ENCODE measurements at regions not wholly inside any gene's neighbourhood (a gene's known extent, or its start where the extent isn't known, plus 50 kb on each side); places are given as distances from the start of the nearest gene placed in this dataset.

DNA sequence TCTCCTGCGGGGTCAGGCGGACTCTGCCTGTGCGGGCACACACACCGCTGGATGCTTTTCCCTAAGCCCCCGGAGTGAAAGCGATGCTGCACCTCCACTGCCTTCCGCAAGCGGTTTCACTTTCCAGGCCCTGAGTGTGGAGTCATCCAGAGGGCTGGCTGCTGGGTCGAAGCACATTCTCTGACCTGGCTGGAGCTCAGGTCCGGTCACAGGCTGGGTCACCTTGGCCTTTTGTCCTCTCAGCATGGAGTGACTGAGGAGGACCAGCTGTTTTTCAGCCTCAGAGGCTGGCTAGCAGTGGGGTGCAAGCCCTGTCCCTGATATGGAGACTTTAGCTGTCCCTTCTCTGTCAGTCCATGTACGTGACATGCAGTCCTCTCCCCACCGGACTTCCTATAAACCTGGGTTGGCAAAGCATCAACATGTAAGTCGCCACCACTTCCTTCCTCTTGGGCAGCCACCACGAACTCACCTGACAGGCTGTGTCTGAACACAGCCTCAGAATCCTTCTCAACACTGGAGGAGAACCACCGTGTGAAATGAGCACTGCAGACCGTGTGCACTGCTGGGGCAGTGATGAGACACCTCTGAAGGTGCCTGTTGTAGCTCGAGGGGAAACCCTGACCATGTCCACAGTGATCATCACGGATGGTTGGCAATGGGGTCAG lies 51.3 kb downstream of the GADD45G start:
- DNase-seq: no peak

DNA sequence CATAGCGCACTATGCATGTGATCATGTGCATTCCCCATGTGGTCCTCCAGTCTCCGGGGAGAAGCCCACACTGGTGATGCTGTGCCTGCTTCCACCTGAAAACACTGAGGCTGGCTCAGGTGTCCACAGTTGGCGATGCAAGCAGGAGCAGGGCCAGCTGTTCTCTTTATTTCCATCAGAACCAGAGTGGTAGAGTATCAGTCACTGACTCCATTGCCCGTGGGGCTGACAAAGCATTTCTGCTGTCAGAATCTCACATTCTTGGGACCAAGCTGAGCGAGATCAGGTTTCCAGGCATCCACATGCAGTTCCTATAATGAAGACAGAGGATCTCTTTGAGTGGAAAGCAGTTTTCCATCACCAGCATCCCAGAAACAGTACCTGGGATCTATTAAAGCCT lies 52.5 kb downstream of the GADD45G start:
- no peak for DNase-seq

DNA sequence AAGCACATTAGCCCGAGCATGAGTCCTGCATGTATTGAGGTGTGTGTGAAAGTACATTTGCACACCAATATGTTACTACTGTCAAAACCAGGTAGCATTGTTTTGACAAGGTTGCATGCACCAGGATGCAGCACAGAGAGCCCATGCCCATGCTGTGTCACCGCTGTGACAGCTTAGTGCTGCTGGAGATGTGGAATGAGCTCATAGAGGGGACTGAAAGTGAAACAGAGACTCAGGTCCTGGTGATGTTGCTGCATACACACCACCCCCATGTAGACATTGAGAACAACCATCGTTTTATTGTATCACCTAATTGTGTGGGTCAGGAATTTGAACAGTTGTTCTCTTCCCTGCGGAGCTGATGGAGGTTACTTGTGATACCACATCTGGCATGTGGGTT lies 53.0 kb downstream of the GADD45G start:
- no peak for DNase-seq

DNA sequence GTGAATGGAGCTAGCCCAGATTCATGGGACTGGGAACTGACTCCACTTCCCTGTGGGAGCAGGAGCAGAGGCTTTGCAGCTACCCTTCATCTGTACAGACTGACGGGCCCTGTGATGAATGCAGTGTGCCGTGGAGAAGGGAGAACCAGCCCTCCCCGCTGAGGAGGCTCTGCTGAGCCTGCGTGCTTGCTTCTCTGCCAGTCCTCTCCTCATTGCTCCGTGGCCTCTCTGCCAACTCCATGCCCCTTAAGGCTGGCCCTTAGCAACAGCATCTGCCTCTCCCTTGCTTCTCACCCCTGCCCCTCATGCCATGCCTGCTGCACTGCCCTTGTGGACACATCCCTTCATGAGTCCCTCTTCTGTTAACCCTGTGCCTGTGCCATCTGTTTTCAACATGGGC lies 53.6 kb downstream of the GADD45G start:
- DNase-seq: no peak

DNA sequence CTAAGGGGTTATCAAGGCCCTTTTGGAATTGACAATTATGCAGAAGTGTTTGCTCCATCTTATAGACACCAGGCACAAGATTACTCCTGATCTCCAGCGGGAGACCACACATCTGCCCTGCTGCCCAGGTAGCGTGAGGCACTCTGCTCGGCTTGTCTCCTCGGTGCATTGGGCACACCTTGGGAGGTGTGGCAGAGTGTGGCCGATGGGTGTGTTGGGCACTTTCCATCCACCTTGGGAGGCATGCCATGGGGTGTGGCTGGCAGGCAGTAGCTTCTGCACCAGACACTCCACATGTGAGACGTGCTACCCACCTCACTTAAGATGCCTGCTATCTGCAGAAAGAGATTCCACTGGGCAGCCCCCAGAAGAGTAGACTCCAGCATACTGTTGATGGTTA lies 54.1 kb downstream of the GADD45G start:
- DNase-seq: no peak

DNA sequence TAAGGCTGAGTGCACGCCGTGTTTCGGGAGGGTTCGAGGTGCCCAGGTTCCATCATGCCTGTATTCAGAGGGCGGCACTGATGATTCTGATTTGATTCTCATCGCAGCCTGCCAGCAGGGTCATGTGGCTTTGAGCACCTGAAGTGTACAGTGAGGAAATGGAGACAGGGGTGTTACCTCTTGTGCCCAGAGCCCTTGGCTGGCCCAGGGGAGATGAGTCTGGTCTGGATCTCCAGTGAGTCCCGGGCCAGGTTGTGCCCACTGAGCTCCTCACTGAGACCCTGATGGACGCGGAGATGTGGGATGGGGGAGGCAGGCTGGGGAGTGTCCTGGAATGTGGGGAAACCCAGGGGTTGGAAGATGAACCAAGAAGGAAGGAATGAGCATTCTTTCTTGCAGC lies 54.7 kb downstream of the GADD45G start:
- DNase-seq: no peak

DNA sequence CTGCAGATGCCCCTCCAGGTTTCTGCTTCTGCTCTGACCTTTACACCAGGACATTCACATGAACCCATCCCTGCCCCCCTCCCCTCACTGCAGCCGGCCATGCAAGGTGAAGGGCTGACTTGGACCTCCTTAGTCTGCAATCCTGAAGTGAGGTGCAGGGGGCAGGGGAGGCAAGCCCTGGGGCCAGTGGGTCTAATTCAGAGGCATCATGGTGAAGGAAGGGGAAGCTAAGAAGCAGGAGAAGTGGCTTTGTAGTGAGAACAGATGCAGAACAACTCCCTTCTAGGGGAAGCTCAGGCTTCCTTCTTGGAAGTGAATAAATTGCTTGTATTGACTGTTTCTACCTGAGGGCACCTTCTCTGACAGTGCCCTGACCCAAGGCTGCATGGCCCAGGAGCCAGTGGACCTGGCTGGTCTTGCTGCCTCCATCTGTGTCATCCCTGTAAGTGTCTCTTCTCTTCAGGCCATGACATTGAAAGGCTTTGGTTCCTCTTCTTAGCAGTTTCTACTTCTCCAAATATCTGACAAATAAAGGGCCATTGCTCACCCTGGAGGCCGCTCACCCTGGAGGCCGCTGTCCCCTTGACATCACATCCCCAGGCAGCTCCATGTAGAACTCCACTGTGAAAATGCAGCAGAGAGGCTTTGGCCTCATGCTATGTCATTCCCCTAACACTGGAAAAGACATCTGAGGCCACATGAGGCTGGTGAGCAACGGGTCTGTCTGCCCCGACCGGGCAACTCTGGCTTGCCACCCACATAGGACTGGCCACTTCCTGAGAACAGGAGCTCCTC lies 55.3 kb downstream of the GADD45G start:
- no peak for DNase-seq

DNA sequence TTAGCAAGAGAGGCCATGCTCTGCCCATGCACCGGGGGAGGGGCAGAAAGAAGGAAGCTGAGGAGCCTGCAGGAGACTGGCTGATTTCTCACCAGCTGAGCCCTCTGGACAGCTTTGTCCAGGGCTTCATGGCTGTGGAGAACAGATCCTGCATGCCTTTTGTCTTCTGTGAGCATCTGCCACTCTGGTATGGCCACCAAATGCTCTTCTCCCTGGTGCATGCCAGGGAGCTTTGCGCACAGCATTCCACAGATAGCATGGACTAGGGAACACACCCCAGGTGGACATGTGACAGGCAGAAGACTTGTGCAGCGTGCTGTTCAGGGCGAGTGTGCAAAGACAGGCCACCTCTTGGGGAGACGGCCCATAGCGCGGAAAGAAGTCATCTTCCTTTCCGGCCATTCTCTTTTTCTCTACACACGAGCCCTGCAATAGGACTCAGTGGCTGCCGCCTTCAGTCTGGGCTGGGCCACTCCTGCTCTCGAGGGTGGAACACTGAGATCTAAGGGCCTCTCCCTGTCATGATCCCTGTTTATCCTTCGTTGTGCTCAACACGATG lies 56.7 kb downstream of the GADD45G start:
- no peak for DNase-seq

DNA sequence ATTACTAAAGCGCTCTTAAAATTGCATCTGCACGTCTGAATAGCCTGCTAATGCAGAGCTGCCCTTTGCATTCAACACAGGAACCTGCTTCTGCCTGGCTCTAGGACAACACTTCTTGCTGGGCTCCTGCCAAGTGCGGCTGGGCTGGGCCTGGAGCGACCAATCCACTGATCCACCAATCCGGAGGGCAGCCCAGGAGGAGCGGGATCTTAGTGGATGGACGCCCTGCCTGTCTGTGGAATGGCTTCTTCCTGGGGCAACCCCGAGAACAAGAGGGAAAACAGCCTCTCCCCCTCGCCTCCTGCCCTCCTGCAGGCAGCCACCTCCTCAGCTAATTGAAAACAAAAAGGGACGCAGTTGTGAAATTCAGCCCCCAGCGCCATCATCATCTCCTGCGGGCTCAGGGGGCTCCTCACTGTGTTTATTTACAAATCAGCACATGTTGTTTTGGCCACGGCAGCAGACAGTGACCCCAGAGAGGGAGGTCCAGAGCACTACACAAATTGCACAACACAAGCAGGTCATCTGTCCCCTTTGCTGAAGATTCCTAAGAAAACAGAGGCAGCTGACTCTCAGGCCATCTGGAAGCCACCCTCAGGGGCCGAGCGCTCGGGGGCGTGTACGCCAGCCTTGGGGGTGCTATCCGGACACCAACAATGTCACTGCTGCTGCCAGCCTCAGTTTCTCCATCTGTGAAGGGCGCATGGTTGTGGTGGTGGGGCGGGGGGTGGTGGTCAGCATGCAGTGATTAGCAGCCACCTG lies 57.3 kb downstream of the GADD45G start:
- no peak for DNase-seq

DNA sequence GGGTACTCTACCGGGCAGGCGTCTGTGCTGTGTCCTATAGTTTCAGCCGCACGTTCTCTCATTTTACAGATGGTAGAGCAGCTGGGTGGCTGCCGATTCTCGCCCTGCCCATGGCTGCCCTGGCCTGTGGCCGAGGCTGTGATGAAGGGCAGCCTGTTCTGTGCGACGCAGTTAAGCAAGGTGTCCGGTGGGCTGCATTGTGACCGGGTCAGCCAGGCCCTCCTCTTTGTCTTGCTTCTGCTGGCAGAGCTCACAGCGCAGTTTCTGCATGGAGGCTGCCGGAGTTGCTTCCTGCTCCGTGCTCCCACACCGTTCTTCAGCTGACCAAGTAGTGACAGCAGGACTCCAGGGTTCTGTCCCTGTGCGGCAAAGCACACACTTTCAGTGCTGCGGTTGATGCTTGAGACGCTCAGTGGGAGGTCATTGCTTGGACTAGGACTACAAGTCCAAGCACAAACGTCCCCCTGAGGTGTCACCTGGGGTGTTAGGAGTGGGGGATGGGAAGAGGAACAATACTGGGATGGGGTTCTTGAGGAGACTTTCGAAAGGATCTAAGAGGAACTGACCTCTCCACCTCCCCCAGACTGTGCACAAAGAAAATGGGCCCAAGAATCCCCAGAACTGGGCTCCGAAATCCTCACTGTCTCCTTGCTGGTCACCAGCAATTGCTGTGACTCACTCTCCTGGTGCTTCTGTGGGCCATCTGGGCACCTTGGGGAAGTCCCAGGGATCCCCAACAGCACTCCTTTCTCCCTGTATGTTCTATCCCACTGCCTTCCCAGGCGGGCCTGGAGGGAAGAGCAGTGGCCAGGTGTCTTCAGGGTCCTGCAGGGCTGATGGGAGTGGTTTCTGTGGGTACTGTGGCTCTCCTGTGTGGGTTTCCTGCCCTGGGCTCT lies 58.2 kb downstream of the GADD45G start:
- DNase-seq: no peak

DNA sequence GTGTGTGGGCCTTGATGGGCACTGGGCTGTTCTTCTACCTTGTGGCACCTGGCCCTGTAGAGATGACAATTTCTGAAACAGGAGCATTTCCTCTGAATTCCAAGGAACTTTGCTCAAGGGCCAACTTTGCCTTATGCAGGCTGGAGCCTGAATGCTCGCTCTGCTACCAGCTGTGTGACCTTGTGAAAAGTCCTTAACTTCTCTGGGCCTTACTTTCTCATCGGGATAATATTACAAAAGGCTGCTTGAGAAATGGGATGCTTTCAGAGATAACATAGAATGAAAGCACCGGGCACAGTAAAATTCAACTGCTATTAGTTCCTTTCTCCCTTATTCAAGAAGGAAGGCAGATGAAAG lies 58.8 kb downstream of the GADD45G start:
- no peak for DNase-seq

DNA sequence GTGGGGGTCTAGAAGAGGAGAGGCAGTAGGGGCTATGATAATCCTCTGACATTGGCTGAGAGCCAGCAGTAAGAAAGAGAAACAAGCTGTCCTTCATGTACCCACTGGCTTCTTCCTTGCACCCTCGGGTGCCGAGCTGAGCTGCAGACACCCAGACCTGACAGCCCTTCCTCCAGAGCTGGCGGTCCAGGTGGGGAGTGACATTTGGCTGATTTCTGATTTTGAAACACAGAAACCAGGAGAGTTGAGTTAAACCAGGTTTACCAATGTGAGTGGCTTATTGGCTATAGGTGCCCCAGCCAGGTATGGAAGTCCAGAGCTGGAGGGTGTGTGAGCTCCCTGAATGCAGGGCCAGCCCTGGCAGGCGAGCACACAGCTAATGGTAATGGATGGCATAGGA lies 59.2 kb downstream of the GADD45G start:
- no peak for DNase-seq

DNA sequence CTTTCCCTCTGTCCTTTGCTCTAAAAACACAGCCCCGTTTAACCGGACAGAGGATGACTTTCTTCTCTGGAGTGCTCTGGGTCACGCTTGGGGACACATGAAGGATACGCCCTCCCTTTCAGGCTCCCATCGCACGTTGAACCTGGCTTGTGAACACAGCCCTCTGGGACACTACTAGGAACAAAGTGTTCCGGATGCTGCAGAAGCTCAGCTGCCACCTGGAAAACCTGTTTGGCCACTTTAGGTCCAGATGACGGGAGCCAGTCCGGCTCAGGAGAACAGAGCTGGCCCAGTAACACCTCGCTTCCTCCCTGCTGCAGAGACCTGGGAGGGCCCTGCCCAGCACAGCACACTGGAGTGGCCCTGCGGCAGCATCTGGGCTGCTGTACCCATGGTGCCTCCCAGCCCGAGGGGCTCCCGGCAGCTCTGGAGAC lies 60.1 kb downstream of the GADD45G start:
- no peak for DNase-seq

DNA sequence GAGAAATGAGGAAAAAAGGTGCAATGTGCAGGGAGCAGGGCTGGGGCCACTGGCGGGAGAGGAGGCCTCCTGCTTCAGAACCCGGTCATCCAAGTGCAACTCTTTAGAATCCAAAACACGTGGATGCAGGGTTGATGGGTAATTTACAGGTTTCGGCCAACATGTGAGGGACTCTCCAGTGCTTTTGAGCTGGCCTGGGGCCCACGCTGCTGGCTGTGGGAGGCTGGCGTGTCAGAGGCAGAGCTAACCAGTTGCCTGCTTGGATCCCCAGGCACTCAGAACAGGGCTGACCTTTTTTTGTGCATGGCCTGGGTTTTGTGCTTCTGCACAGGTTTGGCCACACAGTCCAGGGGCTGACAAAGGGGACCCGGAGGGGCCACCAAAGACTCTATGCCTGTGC lies 61.6 kb downstream of the GADD45G start:
- DNase-seq: no peak

DNA sequence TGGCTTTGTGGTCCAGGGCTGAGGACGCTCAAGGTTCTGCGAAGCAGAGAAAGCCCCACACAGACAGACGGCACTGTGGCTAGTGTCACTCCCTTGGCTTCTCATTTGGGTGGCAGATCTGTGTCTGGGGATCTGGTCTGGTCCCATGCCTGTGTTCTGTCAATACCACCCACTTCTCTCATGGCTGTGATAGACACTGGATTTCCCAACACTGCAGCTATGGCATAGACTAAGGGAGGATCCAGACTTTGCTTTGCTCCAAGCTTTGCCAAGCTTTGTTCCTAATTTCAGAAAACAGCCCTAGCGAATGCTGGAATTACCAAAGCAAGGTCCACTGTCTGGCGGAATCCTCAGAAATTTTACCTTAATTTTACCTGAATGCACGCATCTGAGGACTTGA lies 62.1 kb downstream of the GADD45G start:
- no peak for DNase-seq

DNA sequence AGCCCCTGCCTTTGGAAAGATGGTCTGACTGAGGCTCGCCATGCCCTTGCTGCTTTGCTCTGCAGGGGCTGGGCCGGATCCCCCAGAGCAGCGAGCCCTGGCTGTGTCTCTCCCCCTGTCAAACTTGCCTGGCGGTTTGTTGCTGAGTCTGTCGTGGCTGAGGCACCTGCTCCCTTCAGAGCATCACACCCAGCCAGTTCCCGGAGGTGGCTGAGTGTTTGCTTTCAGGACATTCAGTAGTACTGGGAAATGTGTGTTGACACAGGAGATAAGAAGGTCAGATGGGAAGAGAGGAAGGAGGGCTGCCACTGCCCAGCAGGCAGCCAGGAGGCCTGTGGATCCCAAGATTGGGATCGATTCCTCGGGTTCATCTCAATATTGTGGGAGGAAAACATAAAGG lies 62.9 kb downstream of the GADD45G start:
- DNase-seq: no peak

DNA sequence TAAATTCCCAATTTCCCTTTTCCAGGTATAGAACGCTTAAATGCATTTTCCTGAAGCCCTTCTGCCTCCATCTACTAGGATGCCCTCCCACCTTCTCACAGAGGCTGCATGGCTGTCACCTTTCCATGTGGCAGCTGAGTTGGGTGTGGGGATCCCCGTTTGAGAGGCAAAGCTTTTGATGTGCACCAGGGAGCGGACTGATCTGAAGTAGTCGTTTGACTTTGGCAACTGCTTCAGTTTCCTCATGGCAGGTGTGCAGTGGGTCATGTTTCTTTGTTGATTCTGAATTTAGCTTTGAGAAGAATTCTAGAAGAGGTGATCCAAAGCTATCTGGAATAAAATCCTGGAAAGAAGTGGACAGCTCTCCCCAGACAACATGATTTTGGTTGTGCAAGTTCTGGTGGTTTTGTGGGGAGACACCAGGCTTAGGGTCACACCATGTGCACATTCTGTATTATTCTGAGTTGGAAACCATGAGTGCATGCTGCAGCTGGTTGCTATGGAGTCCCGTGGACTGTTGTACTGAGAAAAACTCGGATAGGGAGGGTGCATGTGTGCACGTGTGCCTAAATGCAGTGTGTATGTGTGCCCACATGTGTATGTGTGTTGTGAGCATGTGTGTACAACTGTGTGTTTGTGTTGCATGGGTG lies 63.5 kb downstream of the GADD45G start:
- no peak for DNase-seq

DNA sequence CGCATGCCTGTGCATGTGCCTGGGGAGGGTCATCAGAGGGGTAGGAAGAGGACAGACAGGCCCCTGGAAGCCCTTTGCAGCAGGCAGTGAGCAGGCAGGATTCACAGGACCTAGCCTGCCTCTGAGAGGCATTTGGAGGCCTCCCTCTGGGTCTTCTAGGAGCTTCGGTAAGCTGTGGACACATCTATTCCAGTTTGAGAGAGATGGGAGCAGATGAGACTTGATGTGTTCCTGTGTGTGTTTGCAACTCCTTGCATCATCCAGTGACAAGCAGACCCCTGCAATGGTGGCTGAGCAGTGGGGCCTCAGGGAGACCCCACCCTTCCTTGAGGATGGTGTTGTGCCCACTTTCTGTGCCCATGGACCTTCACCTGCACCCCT lies 64.0 kb downstream of the GADD45G start:
- DNase-seq: no peak

DNA sequence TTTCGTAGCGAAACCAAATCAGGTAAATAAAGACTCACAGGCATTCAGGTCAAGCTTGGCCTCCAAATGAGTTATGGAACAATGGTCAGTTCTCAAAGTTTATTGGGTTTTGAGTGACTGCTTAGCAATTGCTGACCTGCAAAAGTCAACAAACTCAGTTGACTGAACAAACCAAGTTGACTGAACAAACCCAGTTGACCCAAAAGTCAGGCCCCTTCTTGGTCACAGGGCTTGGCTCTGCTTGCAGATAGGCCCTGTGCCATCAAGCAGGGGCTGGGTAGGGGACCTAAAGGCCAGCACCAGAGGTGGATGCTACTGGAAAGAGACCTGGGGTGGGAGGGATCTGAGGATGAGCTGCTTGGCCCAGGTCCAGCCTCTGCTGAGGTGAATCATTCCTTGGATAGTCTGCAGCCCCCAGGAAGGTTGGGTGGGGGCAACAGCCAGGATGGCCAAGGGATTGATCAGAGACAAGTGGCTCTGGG lies 64.6 kb downstream of the GADD45G start:
- DNase-seq: no peak

DNA sequence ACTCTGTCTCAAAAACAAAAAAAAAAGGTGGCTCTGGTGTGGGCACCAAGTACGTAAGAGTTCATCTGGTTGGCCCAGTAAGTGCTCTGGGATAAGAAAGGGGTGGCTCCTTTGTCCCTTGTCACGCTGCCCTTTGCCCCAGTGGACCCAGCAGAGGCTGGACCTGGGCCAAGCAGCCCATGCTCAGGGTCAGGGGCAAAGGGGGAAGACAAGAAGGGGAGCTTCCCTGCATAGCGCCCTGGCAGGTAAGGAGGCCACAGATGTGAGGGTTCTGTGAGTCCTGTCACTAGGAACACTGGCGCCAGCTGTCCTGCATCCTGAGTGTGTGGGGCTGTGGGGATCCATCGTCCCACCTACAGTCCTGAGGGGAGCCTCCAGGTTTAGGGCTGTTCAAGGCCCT lies 65.3 kb downstream of the GADD45G start:
- DNase-seq: no peak

DNA sequence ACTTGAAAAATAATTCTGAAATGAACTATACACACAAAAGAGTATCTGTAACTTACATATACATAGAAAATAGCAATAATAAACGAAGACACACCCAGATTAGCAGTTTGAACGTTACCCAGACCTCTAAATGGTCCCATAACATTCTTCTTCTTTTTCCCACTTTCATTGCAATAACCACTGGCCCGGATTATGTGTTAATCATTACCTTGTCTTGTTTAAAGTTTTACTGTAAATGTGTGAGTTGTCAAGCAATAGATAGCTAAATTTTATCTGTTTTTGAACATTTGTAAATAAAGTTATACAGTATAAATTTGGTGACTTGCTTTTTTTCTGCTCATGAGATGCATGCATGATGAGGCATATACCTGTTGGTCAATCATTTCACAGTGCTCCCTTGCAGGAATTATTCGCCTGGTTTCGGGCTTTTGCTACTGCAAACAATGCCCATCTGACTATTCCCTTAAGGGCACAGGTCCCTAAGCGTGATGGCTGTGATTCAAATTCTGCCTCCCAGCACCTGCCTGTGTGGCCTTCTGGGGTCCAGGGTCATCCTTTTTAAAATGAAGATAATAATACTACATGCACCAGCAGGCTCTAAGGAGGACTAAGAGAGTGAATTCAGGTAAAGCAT lies 66.1 kb downstream of the GADD45G start:
- no peak for DNase-seq

DNA sequence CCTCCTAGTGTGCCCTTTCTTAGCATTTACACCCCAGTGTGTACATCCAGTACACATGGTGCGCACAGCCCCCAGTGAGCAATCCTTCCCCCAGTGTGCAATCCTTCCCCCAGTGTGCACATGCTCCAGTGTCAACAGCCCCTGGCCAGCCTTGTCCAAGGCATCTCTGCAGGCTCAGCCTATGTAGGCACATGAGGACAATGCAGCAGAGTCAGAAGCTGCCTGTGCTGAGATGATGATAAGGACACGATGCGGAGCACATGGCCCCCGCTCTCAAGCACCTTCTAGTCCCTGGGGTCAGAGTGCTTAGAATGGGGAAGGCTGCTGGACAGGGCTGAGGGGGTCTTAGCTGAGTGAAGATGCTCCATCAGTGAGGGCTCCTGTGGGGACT lies 69.8 kb downstream of the GADD45G start:
- DNase-seq: no peak

Data from CD4-positive, alpha-beta T cell treated with Interleukin-12 subunit alpha and Interleukin-12 subunit beta, for 1 hour (primary cell).